ENCODE measurements at regions not wholly inside any gene's neighbourhood (a gene's known extent, or its start where the extent isn't known, plus 50 kb on each side); places are given as distances from the start of the nearest gene placed in this dataset.

- Histone ChIP-seq H3K27me3 (ENCODE audit: control insufficient read depth, extremely low read depth, insufficient read depth, low read length) (no peaks in the 10 kb centered on the region), H3K4me2 (ENCODE audit: control insufficient read depth, extremely low read depth, insufficient read depth, low read depth, low read length) (no peak overlapping the region), H3K27ac (ENCODE audit: control insufficient read depth, insufficient read depth, low read length) (no peak overlapping the region), H3K4me1 (ENCODE audit: control insufficient read depth, extremely low read depth, insufficient read depth, low read length) (no peaks in the 10 kb centered on the region), H3K79me2 (ENCODE audit: control insufficient read depth, insufficient read depth, low read length) (no peaks in the 10 kb centered on the region), H3K36me3 (ENCODE audit: control insufficient read depth in 2 of 2, extremely low read depth in 1 of 2, insufficient read depth in 2 of 2, low read length in 2 of 2) (no peaks in the 10 kb centered on the region), H3K9ac (ENCODE audit: control insufficient read depth, extremely low read depth, insufficient read depth, low read length) (no peak overlapping the region), H4K20me1 (ENCODE audit: control insufficient read depth, extremely low read depth, insufficient read depth, low read length) (no peaks in the 10 kb centered on the region), H3K9me1 (ENCODE audit: control insufficient read depth, extremely low read depth, insufficient read depth, low read length) (no peaks in the 10 kb centered on the region), H2AFZ (ENCODE audit: control insufficient read depth, low read length) (no peak overlapping the region), H3K4me3 (ENCODE audit: control insufficient read depth in 2 of 3, extremely low read depth in 1 of 3, insufficient read depth in 2 of 3, low read depth in 1 of 3, low read length in 3 of 3) (no peak overlapping the region), H3K9me3 (ENCODE audit: control insufficient read depth, low read depth, low read length) (no peaks in the 10 kb centered on the region)
- FAIRE-seq (no peak), DNase-seq (ENCODE audit: low read depth, low spot score) (no peak)
- TF ChIP-seq EZH2 (IDR thresholded peaks at IDR 0.05; ENCODE audit: low read length) (no peak), CTCF (optimal IDR thresholded peaks at IDR 0.05 in 1 of 3, IDR thresholded peaks at IDR 0.05 in 1 of 3, conservative IDR thresholded peaks at IDR 0.05 in 1 of 3; ENCODE audit: extremely low read depth in 1 of 3, insufficient read depth in 2 of 3, low read length in 3 of 3) (no peak)
- dilution Hi-C loops (cut with MboI; ENCODE audit: extremely low pct_ligation_motif_present, low sequenced_read_pairs): no loop called here
Measured at GRCh38 chr12:68446901-68447796, 115.0 kb upstream of the MDM1 start.

DNA sequence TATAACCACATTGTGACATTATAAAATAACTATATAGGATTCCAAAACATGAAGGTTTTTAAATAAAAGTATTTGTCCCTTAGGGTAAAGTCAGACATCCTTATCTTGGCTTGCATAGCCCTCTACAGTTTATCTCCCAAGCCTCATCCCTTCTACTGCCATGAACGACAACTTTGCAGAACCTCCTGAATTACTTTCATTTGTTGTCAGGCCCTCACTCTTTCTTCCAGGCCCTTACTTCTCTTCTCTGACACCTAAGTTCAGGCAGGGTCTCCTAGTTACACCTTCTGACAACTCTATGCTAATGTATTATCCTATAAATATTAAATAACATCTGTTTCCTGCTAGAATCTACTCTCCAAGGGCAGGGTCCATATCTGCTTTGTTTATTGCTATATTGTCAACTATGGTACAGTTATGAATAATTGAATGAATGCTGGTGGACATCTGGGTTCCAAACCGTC lies 115.7 kb upstream of the MDM1 start:
- no peak for FAIRE-seq
- Histone ChIP-seq H3K9me1 (ENCODE audit: control insufficient read depth, extremely low read depth, insufficient read depth, low read length) (no peaks in the 10 kb centered on the region), H3K27ac (ENCODE audit: control insufficient read depth, insufficient read depth, low read length) (no peak overlapping the region), H3K27me3 (ENCODE audit: control insufficient read depth, extremely low read depth, insufficient read depth, low read length) (no peaks in the 10 kb centered on the region), H3K9me3 (ENCODE audit: control insufficient read depth, low read depth, low read length) (no peaks in the 10 kb centered on the region), H3K4me1 (ENCODE audit: control insufficient read depth, extremely low read depth, insufficient read depth, low read length) (no peaks in the 10 kb centered on the region), H3K9ac (ENCODE audit: control insufficient read depth, extremely low read depth, insufficient read depth, low read length) (no peak overlapping the region), H3K36me3 (ENCODE audit: control insufficient read depth in 2 of 2, extremely low read depth in 1 of 2, insufficient read depth in 2 of 2, low read length in 2 of 2) (no peaks in the 10 kb centered on the region), H2AFZ (ENCODE audit: control insufficient read depth, low read length) (no peak overlapping the region), H3K4me2 (ENCODE audit: control insufficient read depth, extremely low read depth, insufficient read depth, low read depth, low read length) (no peak overlapping the region), H3K79me2 (ENCODE audit: control insufficient read depth, insufficient read depth, low read length) (no peaks in the 10 kb centered on the region), H4K20me1 (ENCODE audit: control insufficient read depth, extremely low read depth, insufficient read depth, low read length) (no peaks in the 10 kb centered on the region), H3K4me3 (ENCODE audit: control insufficient read depth in 2 of 3, extremely low read depth in 1 of 3, insufficient read depth in 2 of 3, low read depth in 1 of 3, low read length in 3 of 3) (no peak overlapping the region)
- no peak for DNase-seq (ENCODE audit: low read depth, low spot score)
- TF ChIP-seq CTCF (optimal IDR thresholded peaks at IDR 0.05 in 1 of 3, IDR thresholded peaks at IDR 0.05 in 1 of 3, conservative IDR thresholded peaks at IDR 0.05 in 1 of 3; ENCODE audit: extremely low read depth in 1 of 3, insufficient read depth in 2 of 3, low read length in 3 of 3): no peak
- no peak for TF ChIP-seq EZH2 (IDR thresholded peaks at IDR 0.05; ENCODE audit: low read length)
- dilution Hi-C loops (cut with MboI; ENCODE audit: extremely low pct_ligation_motif_present, low sequenced_read_pairs): no loop called here

Data from keratinocyte (primary cell).